Lower leg skin (tissue), 4 donors: ENCODE measurements at regions not wholly inside any gene's neighbourhood (a gene's known extent, or its start where the extent isn't known, plus 50 kb on each side); places are given as distances from the start of the nearest gene placed in this dataset.
"Not testable (repeated sequence)": the region's sequence is repeated elsewhere in the genome, so short reads cannot be mapped to it uniquely, and the experiment has no call there.

Source experiments
- DNase-seq, 2 donors: peaks; one replicate each; pipeline ENCODE4 v3.0.0-alpha.2; 2019; ENCODE audit warnings: low spot score in 2 of 2
- H3K4me3 ChIP-seq: fragments of 200-600 bp; sonication (generic); 2 replicates; pipeline ENCODE4 v1.5.1; 2017; ENCODE audit warnings: mild to moderate bottlenecking, low read depth; ENCODE audit not compliant: poor library complexity, severe bottlenecking
- POLR2A ChIP-seq, 2 donors: fragments of 450-650 bp; IDR thresholded peaks; one replicate each; pipeline ENCODE4 v1.6.1; 2016 to 2017; ENCODE audit warnings: antibody characterized with exemption in 2 of 2, mild to moderate bottlenecking in 1 of 2, moderate library complexity in 1 of 2
- WGBS, 2 donors: methylation state at CpG; one replicate each; pipeline ENCODE4 v1.1.5; 2018; 5-methylcytosine and 5-hydroxymethylcytosine counted together
- intact Hi-C: fragments of 100-400 bp; cut with DNase I; formaldehyde crosslinking; loops from one replicate; pipeline ENCODE4 v1.15.0; 2023; ENCODE audit warnings: low total_unique reads
- TF ChIP-seq, protein P1 (sequence below), 3 donors: fragments of 450-650 bp; IDR thresholded peaks; one replicate each; pipeline ENCODE4 v1.5.1; 2016; ENCODE audit warnings: antibody characterized with exemption in 3 of 3, mild to moderate bottlenecking in 3 of 3, moderate library complexity in 2 of 3

- intact Hi-C loops = loop anchor here (10.0 kb wide), 1 partner anchor 58 kb away; no protein-coding TSS in a partner anchor
- TF ChIP-seq, protein P1, sequence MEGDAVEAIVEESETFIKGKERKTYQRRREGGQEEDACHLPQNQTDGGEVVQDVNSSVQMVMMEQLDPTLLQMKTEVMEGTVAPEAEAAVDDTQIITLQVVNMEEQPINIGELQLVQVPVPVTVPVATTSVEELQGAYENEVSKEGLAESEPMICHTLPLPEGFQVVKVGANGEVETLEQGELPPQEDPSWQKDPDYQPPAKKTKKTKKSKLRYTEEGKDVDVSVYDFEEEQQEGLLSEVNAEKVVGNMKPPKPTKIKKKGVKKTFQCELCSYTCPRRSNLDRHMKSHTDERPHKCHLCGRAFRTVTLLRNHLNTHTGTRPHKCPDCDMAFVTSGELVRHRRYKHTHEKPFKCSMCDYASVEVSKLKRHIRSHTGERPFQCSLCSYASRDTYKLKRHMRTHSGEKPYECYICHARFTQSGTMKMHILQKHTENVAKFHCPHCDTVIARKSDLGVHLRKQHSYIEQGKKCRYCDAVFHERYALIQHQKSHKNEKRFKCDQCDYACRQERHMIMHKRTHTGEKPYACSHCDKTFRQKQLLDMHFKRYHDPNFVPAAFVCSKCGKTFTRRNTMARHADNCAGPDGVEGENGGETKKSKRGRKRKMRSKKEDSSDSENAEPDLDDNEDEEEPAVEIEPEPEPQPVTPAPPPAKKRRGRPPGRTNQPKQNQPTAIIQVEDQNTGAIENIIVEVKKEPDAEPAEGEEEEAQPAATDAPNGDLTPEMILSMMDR (IDR thresholded peaks at IDR 0.05) = no peak
- TF ChIP-seq POLR2A (IDR thresholded peaks at IDR 0.05) = no peak
- DNase-seq = no peak
- H3K4me3 ChIP-seq = no peak overlapping the region
- 59 to 65% methylated on average over 3 of the region's 3 CpGs for WGBS, 2 donors
Measured at GRCh38 chr5:154593071-154593470, 115.0 kb upstream of the HAND1 start.

GRCh38 chr5:154590093-154590724 is 112.2 kb upstream of the HAND1 start:
- WGBS, 2 donors = 72 to 73% methylated on average over 4 of the region's 4 CpGs
- H3K4me3 ChIP-seq = no peak overlapping the region
- no peak for DNase-seq
- TF ChIP-seq POLR2A (IDR thresholded peaks at IDR 0.05) = no peak
- TF ChIP-seq, protein P1 (IDR thresholded peaks at IDR 0.05) = no peak
- intact Hi-C loops = loop anchor here (10.0 kb wide), 1 partner anchor 55 kb away; no protein-coding TSS in a partner anchor

GRCh38 chr5:154589511-154589910 is 111.5 kb upstream of the HAND1 start:
- no peak for DNase-seq
- no peak overlapping the region for H3K4me3 ChIP-seq
- TF ChIP-seq POLR2A (IDR thresholded peaks at IDR 0.05) = no peak
- TF ChIP-seq, protein P1 (IDR thresholded peaks at IDR 0.05) = no peak
- intact Hi-C loops = no loop called here
- WGBS, 2 donors = 90 to 93% methylated on average over 4 of the region's 4 CpGs

DNA sequence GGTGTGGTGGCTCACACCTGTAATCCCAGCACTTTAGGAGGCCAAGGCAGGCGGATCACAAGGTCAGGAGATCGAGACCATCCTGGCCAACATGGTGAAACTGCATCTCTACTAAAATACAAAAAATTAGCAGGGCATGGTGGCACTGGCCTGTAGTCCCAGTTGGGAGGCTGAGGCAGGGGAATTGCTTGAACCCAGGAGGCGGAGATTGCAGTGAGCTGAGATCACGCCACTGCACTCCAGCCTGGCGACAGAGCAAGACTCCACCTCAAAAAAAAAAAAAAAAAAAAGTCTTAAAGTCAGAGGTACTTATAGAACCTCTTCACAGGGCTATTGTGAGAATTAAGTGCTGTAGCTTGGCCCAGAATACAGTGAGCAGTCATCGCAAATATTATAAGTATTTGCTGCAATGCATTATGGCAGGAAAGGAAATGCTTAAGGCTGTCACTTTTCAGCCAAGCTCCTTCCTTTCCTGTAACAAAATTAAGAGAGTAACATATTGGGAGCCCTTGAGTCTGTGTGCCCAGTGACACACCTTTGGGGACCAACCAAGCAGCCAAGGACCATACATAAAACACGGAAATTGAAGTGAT is 110.9 kb upstream of the HAND1 start:
- WGBS, 2 donors = 74 to 77% methylated on average over 7 of the region's 7 CpGs
- intact Hi-C loops, DNase-seq, H3K4me3 ChIP-seq: not testable (repeated sequence)

- intact Hi-C loops = no loop called here
- 85 to 88% methylated on average over 13 of the region's 13 CpGs for WGBS, 2 donors
- H3K4me3 ChIP-seq = no peak overlapping the region
- TF ChIP-seq POLR2A (IDR thresholded peaks at IDR 0.05) = no peak
- TF ChIP-seq, protein P1 (IDR thresholded peaks at IDR 0.05) = no peak
- DNase-seq = no peak
Measured at GRCh38 chr5:154588091-154588774, 110.2 kb upstream of the HAND1 start.
